Cerebellar nuclear complex (tissue), 1 donor: ENCODE measurements at regions not wholly inside any gene's neighbourhood (a gene's known extent, or its start where the extent isn't known, plus 50 kb on each side); places are given as distances from the start of the nearest gene placed in this dataset.

ENCODE experiments used
- DNase-seq, 2 experiments: peaks; one replicate each; lab custom pipeline; 2025; lab: John Stamatoyannopoulos, UW

- no peak for DNase-seq
Observed at GRCh38 chr2:236956031-236956618, 129.6 kb upstream of the COPS8 start.

DNA sequence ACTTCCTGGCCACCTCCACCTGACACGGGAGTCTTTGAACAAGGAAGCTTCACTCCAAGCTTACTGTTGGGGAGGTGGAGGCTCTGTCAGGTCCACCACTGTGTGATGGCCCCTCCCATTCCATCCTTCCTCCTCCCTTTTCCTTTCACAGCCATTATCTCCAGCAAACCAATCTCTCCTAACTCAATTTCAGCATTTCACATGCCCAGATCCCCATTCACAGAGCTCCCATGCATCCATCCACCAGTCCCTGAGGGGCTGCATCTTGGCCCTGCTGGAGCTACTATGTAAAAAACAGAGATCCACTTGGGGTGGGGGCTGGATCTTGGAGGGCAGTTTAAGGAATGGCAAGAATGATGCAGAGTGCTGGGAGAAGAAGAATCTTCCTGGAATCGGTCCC, 129.0 kb upstream of the COPS8 start:
- DNase-seq = no peak

- no peak for DNase-seq
Observed at GRCh38 chr2:236959036-236959435, 126.7 kb upstream of the COPS8 start.

DNA sequence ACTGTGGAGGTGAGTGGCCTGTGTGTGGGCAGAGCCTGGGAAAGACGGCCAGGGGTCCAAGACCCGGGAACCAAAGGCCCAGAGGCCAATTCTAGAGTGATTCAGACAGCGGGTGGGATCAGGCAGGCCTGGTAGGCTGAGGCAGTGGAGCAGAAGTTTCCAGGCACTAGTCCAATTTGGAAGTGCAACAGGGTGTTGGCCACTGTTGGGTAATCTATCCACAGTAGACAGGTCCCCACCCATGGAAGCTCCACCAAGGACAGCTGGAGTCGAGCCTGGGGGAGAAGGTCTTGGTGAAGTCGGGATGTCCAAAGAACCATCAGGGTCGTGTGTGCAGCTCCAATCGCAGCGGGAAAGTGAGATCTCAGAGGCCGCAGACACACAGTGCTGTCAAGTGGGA, 125.8 kb upstream of the COPS8 start:
- DNase-seq = no peak

- DNase-seq = no peak
Observed at GRCh38 chr2:236960531-236960930, 125.2 kb upstream of the COPS8 start.

DNA sequence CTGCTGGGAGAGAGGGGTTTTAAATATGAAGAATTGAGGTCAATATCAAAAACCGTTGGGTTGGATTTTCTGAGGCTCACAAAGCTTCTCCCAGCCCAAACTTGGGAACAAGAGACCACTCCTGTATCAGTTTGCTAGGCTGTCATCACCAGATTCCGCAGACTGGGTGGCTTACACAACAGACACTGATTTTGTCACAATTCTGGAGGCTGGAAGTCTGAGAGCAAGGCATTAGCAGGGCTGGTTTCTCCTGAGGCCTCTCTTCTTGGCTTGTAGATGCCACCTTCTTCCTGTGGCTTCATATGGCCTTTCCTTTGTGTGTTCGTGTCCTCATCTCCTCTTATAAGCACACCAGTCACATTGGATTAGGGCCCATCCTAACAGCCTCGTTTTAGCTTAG, 122.9 kb upstream of the COPS8 start:
- no peak for DNase-seq

- DNase-seq = no peak
Observed at GRCh38 chr2:236963631-236964182, 122.0 kb upstream of the COPS8 start.

DNA sequence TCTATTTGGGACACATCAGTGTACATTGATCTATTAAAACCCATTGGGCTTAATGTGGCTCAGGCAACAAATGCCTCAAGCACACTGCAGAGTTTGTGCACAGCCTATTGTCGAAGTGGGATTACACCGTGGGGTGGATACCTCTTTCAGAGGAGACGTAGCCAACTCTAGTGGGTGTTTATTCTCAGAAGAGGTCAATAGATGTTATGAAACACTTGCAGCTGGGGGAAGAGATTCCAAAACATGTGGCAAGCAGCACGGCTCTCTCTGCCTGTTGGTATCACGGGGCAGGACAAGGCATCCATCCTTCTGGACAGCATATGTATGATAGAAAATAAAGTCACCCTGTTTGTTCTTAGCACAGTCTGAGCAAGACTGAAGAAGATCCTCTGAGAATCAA, 121.4 kb upstream of the COPS8 start:
- no peak for DNase-seq

DNA sequence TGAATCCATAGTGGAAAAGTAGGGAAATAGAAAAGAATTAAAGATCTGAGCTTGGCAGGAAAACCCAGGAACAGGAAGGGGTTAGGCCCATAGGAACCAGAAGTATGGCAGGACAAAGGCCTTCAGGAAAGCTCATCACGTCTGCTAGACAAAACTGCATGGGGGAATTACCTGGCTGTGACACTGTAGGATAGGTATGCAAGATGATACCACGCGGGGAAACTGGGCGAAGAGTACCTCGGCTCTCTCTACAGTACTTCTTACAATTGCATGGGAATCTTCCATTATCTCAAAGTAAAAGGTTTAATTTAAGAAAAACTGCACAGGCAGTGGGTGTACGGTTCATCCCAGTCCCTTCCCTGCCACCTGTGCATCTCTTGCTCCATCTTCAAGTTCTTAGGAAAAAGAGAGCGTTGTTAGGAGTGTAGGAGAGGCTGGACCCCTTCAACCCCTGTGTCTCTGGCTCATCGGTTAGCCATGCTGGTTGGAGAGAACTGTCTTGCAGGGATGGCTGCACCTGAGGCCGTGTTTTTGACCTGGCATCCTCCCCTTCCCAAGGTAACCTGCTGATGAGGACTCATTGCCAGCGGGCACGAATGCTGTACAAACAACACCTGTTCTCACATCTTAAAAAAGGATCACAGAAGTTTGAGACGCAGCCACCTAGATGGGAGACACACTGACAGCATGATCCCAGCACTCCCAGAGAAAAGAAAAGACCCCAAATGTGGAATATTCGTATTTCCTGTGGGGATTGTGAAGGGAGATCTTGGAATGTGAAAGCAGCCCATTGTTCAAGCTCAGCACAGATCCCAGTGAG, 120.5 kb upstream of the COPS8 start:
- DNase-seq = no peak

DNA sequence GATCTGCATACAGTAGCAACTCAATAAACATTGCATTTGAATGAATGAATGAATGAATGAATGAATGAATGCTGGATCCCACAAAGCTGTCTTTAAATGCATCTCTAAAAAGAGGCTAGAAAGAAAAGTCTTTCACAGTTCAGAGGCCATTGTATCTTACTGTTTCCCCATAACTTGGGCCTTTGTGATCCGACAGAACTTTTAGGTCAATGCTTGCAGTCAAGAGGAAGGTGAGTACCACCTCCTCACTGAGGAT, 119.9 kb upstream of the COPS8 start:
- no peak for DNase-seq

GRCh38 chr2:236967499-236967783, 118.2 kb upstream of the COPS8 start:
- DNase-seq = no peak

GRCh38 chr2:236968101-236968879, 117.4 kb upstream of the COPS8 start:
- DNase-seq = no peak

DNA sequence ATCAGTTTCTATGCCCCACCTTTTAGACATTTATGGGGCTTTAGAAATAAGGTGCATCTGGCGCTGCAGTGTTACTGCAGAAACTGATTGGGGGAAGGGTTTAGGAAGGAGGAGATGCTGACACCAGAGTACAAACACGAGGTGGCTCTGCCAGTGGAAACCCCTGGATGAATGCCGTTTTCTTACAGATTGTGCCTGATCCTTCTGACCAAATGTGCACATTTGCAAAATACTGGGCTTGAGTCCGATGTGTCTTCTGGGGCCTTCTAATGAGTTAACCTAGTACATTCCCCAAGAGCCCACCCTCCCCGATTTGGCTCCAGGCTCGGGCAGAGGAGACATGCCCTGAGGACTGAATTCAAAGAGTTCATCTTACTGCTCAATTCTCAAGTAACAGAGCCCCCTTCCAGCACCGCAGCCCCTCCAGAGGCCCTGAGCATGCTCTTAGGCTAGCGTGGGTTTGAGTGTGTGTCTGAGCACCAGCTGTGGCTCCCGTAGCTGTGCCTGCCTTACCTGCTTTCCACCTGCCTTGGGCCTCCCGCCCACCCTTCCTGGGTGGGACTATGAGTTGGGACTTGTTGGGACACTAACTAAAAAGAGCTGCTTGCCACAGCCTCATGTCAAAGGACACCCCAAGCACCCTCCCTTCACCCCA, 116.7 kb upstream of the COPS8 start:
- DNase-seq = no peak

DNA sequence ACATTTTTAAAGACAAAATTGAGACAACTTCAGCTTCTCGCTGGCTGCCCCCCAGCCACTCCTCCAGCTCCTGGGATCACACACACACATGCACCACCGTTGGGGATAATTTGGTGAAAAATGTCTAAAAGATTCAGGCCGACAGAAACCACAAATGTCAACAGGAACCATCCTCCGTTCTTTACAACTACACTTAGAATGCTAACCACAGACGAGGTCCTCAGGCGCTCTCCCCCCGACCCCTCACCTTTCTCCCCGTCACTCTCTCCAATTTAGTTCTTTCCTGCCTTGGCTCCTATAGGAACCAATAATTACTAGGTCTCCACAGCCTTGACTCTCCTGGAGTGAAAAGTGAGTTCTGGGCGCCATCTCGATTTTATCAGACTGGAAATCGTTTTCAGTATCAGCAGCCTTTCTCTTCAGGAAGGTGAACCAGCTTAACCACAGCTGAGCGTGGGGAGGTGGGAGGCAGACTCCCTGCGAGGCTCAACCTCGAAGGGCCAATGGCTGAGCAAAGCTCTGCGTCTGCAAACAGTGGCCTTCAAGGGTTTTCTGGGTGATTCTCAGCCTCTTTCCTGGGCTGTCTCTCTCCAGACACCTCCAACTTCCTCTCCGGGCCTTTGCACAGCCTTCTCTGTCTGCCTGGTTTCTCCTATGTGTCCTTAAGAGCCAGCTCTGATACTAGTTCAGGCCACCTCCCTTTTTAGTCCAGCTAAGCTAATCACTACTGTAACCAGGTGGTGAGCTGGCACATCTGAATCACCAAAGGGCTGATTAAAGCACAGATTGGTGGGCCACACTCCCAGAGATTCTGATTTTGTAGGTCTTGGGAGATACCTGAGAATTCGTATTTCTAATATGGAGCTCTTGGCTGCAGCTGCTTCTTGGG, 115.7 kb upstream of the COPS8 start:
- DNase-seq = no peak

DNA sequence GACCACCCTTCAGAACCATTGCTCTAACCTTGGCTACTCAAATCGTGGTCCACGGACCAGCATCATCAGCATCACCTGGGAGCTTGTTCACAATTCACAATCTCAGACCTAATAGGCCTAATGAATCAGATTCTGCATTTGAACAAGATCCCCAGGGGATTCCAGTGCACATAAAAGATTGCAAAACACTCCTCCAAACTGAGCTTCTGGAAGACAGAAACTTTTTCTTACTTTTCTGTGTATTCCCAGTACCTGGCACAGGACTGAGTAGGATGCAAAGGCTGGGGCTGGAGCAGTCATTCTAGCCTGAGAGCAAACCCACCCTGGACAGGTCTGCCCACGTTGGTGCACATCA, 115.1 kb upstream of the COPS8 start:
- no peak for DNase-seq

GRCh38 chr2:236971131-236971821, 114.4 kb upstream of the COPS8 start:
- no peak for DNase-seq

GRCh38 chr2:236971919-236972381, 113.7 kb upstream of the COPS8 start:
- DNase-seq = no peak

DNA sequence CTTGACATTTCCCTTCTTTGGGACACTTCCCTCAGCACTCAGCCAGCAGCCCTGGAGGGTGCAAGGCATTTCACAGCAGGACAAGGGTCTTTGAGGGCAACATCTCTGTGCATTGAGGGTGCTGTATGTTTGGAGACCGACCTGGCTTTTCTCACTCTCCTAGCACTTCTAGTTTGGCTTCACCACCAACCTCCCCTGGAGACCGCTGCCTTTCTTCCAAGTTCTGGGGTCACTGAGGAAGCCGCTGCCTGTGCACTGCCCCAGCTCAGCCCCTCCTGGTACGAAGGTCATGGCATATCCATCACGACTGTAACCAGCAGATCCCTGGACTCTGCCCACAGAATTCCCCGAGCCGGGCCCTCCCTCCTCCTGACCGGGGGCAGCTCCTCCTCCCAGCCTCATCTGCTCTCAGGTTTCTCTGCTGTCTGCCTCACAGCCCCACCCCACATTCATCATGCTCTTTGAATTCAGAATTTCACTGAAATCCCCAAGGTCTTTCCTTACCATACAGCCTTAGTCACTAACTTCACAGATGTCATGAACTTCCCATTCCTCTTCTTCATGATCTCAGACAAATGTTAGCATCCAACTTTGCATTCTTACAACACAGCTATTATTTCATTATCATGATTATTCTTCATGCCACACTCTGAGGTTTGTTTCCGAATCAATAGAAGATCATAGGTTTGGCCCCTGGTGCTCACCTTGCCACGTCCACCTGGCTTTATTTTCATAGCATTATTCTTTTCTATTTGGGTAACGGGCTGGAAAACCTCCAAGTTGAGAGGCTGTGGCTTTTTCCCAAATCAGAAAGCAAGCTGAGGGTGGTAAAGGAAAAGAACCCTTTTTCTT, 113.0 kb upstream of the COPS8 start:
- no peak for DNase-seq

- no peak for DNase-seq
Observed at GRCh38 chr2:236973343-236973980, 112.2 kb upstream of the COPS8 start.

DNA sequence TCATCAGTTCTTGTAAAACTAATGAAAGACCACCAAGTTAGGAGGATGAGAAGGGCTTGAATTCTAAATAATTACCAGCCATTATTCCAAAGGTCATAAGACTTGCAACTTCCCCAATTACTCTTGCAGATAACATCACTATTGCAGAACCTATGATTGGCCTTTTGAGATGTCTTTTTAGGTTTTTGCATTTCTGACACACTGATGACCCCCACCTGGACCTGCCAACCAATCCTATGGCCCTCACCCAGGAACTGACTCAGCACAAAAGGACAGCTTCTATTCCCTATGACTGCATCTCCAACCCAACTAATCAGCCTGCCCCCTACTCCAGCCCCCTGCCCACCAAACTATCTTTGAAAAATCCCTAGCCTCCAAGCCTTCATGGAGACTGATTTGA, 111.5 kb upstream of the COPS8 start:
- DNase-seq = no peak
